ENCODE measurements at regions not wholly inside any gene's neighbourhood (a gene's known extent, or its start where the extent isn't known, plus 50 kb on each side); places are given as distances from the start of the nearest gene placed in this dataset.
"Not testable (repeated sequence)": the region's sequence is repeated elsewhere in the genome, so short reads cannot be mapped to it uniquely, and the experiment has no call there.

GRCh38 chr5:6296524-6296923, 81.8 kb downstream of the MED10 start:
- peaks cover 2 to 4% of the 10 kb centered on the region in 2 donors for H3K9me3 ChIP-seq (ENCODE audit: control insufficient read depth in 2 of 2, low read length in 2 of 2)
- H3K36me3 ChIP-seq (ENCODE audit: control insufficient read depth in 2 of 2, insufficient read depth in 2 of 2, low read length in 2 of 2), result no peaks in the 10 kb centered on the region
- no peaks in the 10 kb centered on the region for H3K4me1 ChIP-seq (ENCODE audit: control insufficient read depth, insufficient read depth, low read length)
- H3K27me3 ChIP-seq (ENCODE audit: control insufficient read depth in 1 of 2, insufficient read depth in 2 of 2, low read length in 2 of 2), result no peaks in the 10 kb centered on the region
- no peak overlapping the region for H3K27ac ChIP-seq (ENCODE audit: low read length)
- H3K9ac ChIP-seq (ENCODE audit: low read length in 2 of 2), result no peak overlapping the region
- H3K4me3 ChIP-seq (ENCODE audit: low read length in 2 of 2), result no peak overlapping the region

GRCh38 chr5:6291961-6292360, 86.4 kb downstream of the MED10 start:
- H3K27ac ChIP-seq (ENCODE audit: low read length), result no peak overlapping the region
- no peaks in the 10 kb centered on the region for H3K36me3 ChIP-seq (ENCODE audit: control insufficient read depth in 2 of 2, insufficient read depth in 2 of 2, low read length in 2 of 2)
- no peak overlapping the region for H3K9ac ChIP-seq (ENCODE audit: low read length in 2 of 2)
- H3K27me3 ChIP-seq (ENCODE audit: control insufficient read depth in 1 of 2, insufficient read depth in 2 of 2, low read length in 2 of 2), result no peaks in the 10 kb centered on the region
- no peak overlapping the region for H3K4me3 ChIP-seq (ENCODE audit: low read length in 2 of 2)
- H3K9me3 ChIP-seq (ENCODE audit: control insufficient read depth in 2 of 2, low read length in 2 of 2), result peaks cover 2 to 4% of the 10 kb centered on the region in 2 donors
- no peaks in the 10 kb centered on the region for H3K4me1 ChIP-seq (ENCODE audit: control insufficient read depth, insufficient read depth, low read length)

- no peak overlapping the region for H3K27ac ChIP-seq (ENCODE audit: low read length)
- H3K4me3 ChIP-seq (ENCODE audit: low read length in 2 of 2), result no peak overlapping the region
- no peaks in the 10 kb centered on the region for H3K36me3 ChIP-seq (ENCODE audit: control insufficient read depth in 2 of 2, insufficient read depth in 2 of 2, low read length in 2 of 2)
- no peaks in the 10 kb centered on the region for H3K4me1 ChIP-seq (ENCODE audit: control insufficient read depth, insufficient read depth, low read length)
- no peaks in the 10 kb centered on the region for H3K27me3 ChIP-seq (ENCODE audit: control insufficient read depth in 1 of 2, insufficient read depth in 2 of 2, low read length in 2 of 2)
- no peak overlapping the region for H3K9ac ChIP-seq (ENCODE audit: low read length in 2 of 2)
- H3K9me3 ChIP-seq (ENCODE audit: control insufficient read depth in 2 of 2, low read length in 2 of 2), result peaks cover 2 to 4% of the 10 kb centered on the region in 2 donors
Observed at GRCh38 chr5:6289239-6289638, 89.1 kb downstream of the MED10 start.

GRCh38 chr5:6287176-6287575, 91.2 kb downstream of the MED10 start:
- Histone ChIP-seq H3K27ac (ENCODE audit: low read length) (no peak overlapping the region), H3K9ac (ENCODE audit: low read length in 2 of 2) (no peak overlapping the region), H3K27me3 (ENCODE audit: control insufficient read depth in 1 of 2, insufficient read depth in 2 of 2, low read length in 2 of 2) (no peaks in the 10 kb centered on the region), H3K9me3 (ENCODE audit: control insufficient read depth in 2 of 2, low read length in 2 of 2) (peaks cover 0 to 2% of the 10 kb centered on the region in 2 donors), H3K4me3 (ENCODE audit: low read length in 2 of 2) (no peak overlapping the region), H3K36me3 (ENCODE audit: control insufficient read depth in 2 of 2, insufficient read depth in 2 of 2, low read length in 2 of 2) (no peaks in the 10 kb centered on the region), H3K4me1 (ENCODE audit: control insufficient read depth, insufficient read depth, low read length) (no peaks in the 10 kb centered on the region)

DNA sequence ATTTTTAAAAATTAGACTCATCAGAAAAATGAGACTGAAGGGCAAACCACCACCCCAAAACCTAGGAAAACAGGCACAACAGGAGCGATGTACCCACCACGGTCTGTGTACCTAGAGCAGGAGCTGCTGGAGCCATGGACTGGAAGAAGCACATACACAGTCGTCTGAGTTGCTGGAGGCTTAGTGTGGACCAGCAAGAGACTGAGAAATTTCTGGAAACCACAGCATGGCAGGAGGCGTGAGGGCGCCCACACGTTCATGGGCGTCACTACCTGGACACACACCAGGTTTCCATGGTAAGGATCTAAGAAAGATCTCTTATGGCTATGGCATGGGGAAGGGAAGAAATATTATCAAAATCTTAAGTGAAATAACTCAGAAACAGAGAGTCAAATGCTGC, 91.9 kb downstream of the MED10 start:
- Histone ChIP-seq H3K4me3 (ENCODE audit: low read length in 2 of 2) (no peak overlapping the region), H3K9me3 (ENCODE audit: control insufficient read depth in 2 of 2, low read length in 2 of 2) (no peaks in the 10 kb centered on the region), H3K9ac (ENCODE audit: low read length in 2 of 2) (no peak overlapping the region), H3K36me3 (ENCODE audit: control insufficient read depth in 2 of 2, insufficient read depth in 2 of 2, low read length in 2 of 2) (no peaks in the 10 kb centered on the region), H3K27me3 (ENCODE audit: control insufficient read depth in 1 of 2, insufficient read depth in 2 of 2, low read length in 2 of 2) (no peaks in the 10 kb centered on the region), H3K27ac (ENCODE audit: low read length) (no peak overlapping the region), H3K4me1 (ENCODE audit: control insufficient read depth, insufficient read depth, low read length) (no peaks in the 10 kb centered on the region)

- H3K27me3 ChIP-seq (ENCODE audit: control insufficient read depth in 1 of 2, insufficient read depth in 2 of 2, low read length in 2 of 2); H3K9me3 ChIP-seq (ENCODE audit: control insufficient read depth in 2 of 2, low read length in 2 of 2); H3K4me1 ChIP-seq (ENCODE audit: control insufficient read depth, insufficient read depth, low read length); H3K4me3 ChIP-seq (ENCODE audit: low read length in 2 of 2); H3K27ac ChIP-seq (ENCODE audit: low read length); H3K36me3 ChIP-seq (ENCODE audit: control insufficient read depth in 2 of 2, insufficient read depth in 2 of 2, low read length in 2 of 2); H3K9ac ChIP-seq (ENCODE audit: low read length in 2 of 2): not testable (repeated sequence)
Observed at GRCh38 chr5:6284491-6284890, 93.9 kb downstream of the MED10 start.

GRCh38 chr5:6282352-6282751, 96.0 kb downstream of the MED10 start:
- H3K9ac ChIP-seq (ENCODE audit: low read length in 2 of 2), result no peak overlapping the region
- H3K36me3 ChIP-seq (ENCODE audit: control insufficient read depth in 2 of 2, insufficient read depth in 2 of 2, low read length in 2 of 2), result no peaks in the 10 kb centered on the region
- no peak overlapping the region for H3K4me3 ChIP-seq (ENCODE audit: low read length in 2 of 2)
- H3K9me3 ChIP-seq (ENCODE audit: control insufficient read depth in 2 of 2, low read length in 2 of 2), result no peaks in the 10 kb centered on the region
- H3K4me1 ChIP-seq (ENCODE audit: control insufficient read depth, insufficient read depth, low read length), result no peaks in the 10 kb centered on the region
- no peak overlapping the region for H3K27ac ChIP-seq (ENCODE audit: low read length)
- no peaks in the 10 kb centered on the region for H3K27me3 ChIP-seq (ENCODE audit: control insufficient read depth in 1 of 2, insufficient read depth in 2 of 2, low read length in 2 of 2)

DNA sequence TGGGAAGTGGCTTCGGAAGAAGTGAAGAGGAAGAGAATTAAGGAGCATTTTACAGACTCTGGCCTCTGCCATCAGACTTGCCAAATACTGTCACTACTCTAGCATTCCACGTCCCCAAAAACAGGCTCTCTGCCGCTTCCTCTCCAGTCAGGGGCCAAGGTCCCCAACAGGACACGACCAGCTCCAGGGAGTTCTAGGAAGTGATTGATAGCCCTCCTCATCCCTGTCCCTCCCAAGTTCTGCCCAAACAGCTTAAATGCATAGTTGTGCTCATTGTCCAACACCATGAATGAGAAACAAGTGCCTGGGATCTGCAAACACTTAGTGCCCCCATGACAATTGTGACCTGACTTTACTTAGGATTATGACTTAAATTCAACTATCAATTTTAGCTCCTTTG, 96.5 kb downstream of the MED10 start:
- Histone ChIP-seq H3K9me3 (ENCODE audit: control insufficient read depth in 2 of 2, low read length in 2 of 2) (no peaks in the 10 kb centered on the region), H3K27me3 (ENCODE audit: control insufficient read depth in 1 of 2, insufficient read depth in 2 of 2, low read length in 2 of 2) (no peaks in the 10 kb centered on the region), H3K4me1 (ENCODE audit: control insufficient read depth, insufficient read depth, low read length) (no peaks in the 10 kb centered on the region), H3K36me3 (ENCODE audit: control insufficient read depth in 2 of 2, insufficient read depth in 2 of 2, low read length in 2 of 2) (no peaks in the 10 kb centered on the region), H3K9ac (ENCODE audit: low read length in 2 of 2) (no peak overlapping the region), H3K27ac (ENCODE audit: low read length) (no peak overlapping the region), H3K4me3 (ENCODE audit: low read length in 2 of 2) (no peak overlapping the region)

DNA sequence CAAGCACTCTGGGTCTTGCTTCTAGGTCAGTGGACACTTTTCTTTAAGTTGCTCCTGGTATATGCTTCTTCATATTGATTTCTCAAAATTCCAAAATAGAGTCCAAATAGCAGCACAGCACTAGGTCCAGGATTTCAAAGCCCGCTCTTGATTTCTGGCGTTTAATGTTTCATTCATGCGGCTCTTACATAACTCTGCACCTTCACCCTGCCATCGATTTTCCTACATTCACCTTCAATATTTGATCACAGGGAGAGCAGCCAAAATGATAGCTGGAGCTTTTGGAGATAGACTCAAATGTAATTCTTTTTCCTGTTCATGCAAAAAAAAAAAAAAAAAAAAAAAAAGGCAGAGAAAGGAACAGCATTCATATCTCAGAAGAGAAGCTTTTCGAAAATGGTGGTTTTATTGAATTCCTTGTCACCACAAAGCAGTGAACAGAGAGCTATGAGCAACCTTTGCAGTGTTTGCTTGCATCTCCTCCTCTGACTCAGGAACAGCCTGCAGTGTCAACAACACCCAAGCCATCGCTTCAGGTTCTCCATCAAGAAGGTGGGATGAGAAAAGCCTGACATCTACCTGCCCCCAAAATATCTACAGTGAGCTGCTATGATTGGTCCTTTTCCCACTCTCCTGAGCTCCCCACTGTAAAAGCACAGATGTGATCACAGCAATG, 97.8 kb downstream of the MED10 start:
- Histone ChIP-seq H3K27me3 (ENCODE audit: control insufficient read depth in 1 of 2, insufficient read depth in 2 of 2, low read length in 2 of 2) (no peaks in the 10 kb centered on the region), H3K4me1 (ENCODE audit: control insufficient read depth, insufficient read depth, low read length) (no peaks in the 10 kb centered on the region), H3K9me3 (ENCODE audit: control insufficient read depth in 2 of 2, low read length in 2 of 2) (no peaks in the 10 kb centered on the region), H3K36me3 (ENCODE audit: control insufficient read depth in 2 of 2, insufficient read depth in 2 of 2, low read length in 2 of 2) (no peaks in the 10 kb centered on the region), H3K9ac (ENCODE audit: low read length in 2 of 2) (no peak overlapping the region), H3K27ac (ENCODE audit: low read length) (no peak overlapping the region), H3K4me3 (ENCODE audit: low read length in 2 of 2) (no peak overlapping the region)

GRCh38 chr5:6279607-6280006, 98.7 kb downstream of the MED10 start:
- H3K4me1 ChIP-seq (ENCODE audit: control insufficient read depth, insufficient read depth, low read length), result no peaks in the 10 kb centered on the region
- H3K9me3 ChIP-seq (ENCODE audit: control insufficient read depth in 2 of 2, low read length in 2 of 2), result no peaks in the 10 kb centered on the region
- H3K4me3 ChIP-seq (ENCODE audit: low read length in 2 of 2), result no peak overlapping the region
- H3K9ac ChIP-seq (ENCODE audit: low read length in 2 of 2), result no peak overlapping the region
- H3K27ac ChIP-seq (ENCODE audit: low read length), result no peak overlapping the region
- H3K27me3 ChIP-seq (ENCODE audit: control insufficient read depth in 1 of 2, insufficient read depth in 2 of 2, low read length in 2 of 2), result no peaks in the 10 kb centered on the region
- no peaks in the 10 kb centered on the region for H3K36me3 ChIP-seq (ENCODE audit: control insufficient read depth in 2 of 2, insufficient read depth in 2 of 2, low read length in 2 of 2)

DNA sequence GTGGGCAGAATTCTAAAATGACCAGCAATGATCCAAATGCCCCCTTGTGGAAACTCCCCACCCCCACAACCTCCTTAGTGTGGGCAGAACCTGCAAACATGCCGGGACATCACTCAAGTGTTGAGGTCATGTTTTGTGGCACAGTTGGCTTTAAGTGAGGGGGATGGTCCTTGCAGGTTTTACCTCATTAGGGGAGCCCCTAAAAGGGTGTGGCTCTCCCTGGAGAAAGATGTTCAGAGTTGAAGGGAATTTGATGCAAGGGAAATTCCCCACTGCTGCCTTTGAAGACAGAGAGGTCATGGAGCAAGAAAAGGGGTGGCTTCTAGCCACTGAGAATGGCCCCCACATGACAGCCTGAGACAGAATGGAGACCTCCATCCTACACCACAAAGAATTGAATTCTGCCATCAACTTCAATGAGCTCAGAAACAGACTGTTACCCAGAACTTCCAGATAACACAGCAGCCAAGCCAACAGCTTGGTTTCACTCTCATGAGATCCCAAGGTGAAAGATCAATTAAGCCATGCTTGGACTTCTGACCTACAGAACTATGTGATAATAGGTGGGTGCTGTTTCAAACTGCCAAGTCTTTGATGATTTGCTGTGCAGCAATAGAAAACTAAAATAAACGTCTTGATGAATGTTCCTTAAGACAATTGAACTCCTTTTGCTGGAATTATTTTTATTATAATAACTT, 103.4 kb downstream of the MED10 start:
- H3K27me3 ChIP-seq (ENCODE audit: control insufficient read depth in 1 of 2, insufficient read depth in 2 of 2, low read length in 2 of 2), result no peaks in the 10 kb centered on the region
- H3K36me3 ChIP-seq (ENCODE audit: control insufficient read depth in 2 of 2, insufficient read depth in 2 of 2, low read length in 2 of 2), result no peaks in the 10 kb centered on the region
- H3K9me3 ChIP-seq (ENCODE audit: control insufficient read depth in 2 of 2, low read length in 2 of 2), result peaks cover 0 to 7% of the 10 kb centered on the region in 2 donors
- H3K9ac ChIP-seq (ENCODE audit: low read length in 2 of 2), result no peak overlapping the region
- H3K4me3 ChIP-seq (ENCODE audit: low read length in 2 of 2), result no peak overlapping the region
- H3K27ac ChIP-seq (ENCODE audit: low read length), result no peak overlapping the region
- H3K4me1 ChIP-seq (ENCODE audit: control insufficient read depth, insufficient read depth, low read length), result no peaks in the 10 kb centered on the region

Measured in stomach smooth muscle (tissue), 2 donors.